Neuron (in vitro differentiated cells): ENCODE measurements at regions not wholly inside any gene's neighbourhood (a gene's known extent, or its start where the extent isn't known, plus 50 kb on each side); places are given as distances from the start of the nearest gene placed in this dataset.

Experiments used
- H2AFZ ChIP-seq: one replicate; pipeline ENCODE4 v1.6.1; 2013; ENCODE audit warnings: low read depth, mild to moderate bottlenecking, inconsistent platforms, low read length, moderate library complexity
- H3K27me3 ChIP-seq: one replicate; pipeline ENCODE4 v1.6.1; 2013; ENCODE audit warnings: low read length; ENCODE audit not compliant: insufficient read depth
- H3K36me3 ChIP-seq: one replicate; pipeline ENCODE4 v1.6.1; 2013; ENCODE audit warnings: low read length; ENCODE audit not compliant: insufficient read depth
- H3K4me1 ChIP-seq: one replicate; pipeline ENCODE4 v1.6.1; 2013; ENCODE audit warnings: low read length; ENCODE audit not compliant: insufficient read depth
- H3K4me3 ChIP-seq: 2 replicates; pipeline ENCODE4 v1.5.1; 2013; ENCODE audit warnings: mild to moderate bottlenecking, low read length, moderate library complexity
- H3K9me3 ChIP-seq: one replicate; pipeline ENCODE4 v1.6.1; 2013; ENCODE audit warnings: low read length

DNA sequence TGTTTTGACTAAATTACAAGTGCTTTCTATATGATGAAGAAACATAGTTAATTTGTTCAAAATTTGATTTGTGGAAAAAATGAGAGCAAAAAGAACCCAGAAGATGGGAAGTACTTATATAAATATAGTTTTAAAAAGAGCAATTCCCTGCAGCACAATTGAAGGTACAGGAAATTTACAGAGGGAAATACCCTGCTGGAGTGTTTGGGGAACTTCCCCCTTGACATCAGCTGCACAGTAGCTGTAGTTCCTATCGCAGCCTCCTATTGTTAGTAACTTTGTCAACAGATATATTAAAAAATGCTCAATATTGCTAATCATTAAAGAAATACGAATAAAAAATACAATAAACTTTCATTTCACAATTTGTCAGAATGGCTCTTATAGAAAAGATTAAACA, 1118.8 kb upstream of the ZEB2 start:
- Histone ChIP-seq H3K4me1 (no peaks in the 10 kb centered on the region), H3K4me3 (no peak overlapping the region), H3K9me3 (no peaks in the 10 kb centered on the region), H3K36me3 (no peaks in the 10 kb centered on the region), H2AFZ (no peak overlapping the region), H3K27me3 (no peaks in the 10 kb centered on the region)

DNA sequence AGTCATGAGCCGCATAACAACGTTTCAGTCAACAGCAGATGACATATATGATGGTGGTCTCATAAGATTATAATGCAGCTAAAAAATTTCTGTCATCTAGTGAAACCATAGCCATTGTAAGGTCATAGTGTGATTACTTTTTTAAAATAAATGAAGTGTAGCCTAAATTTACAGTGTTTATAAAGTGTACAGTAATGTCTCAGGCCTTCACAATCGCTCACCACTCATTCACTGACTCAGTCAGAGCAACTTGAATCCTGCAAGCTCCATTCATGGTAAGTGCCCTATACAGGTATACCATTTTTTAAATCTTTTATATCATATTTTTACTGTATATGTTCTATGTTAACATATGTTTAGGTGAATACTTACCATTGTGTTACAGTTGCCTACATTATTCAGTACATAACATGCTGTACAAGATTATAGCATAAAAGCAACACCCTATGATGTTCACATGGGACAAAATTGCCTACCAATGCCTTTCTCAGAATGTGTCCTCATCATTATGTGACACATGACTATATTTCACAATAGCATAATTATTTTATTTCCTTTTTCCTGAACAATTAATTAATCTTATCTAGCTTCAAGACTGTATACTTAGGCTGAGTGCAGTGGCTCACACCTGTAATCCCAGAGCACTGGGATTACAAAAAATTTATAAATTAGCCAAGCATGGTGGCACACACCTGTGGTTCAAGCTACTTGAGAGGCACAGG, 1115.9 kb upstream of the ZEB2 start:
- no peak overlapping the region for H3K4me3 ChIP-seq
- H3K36me3 ChIP-seq, result no peaks in the 10 kb centered on the region
- no peak overlapping the region for H2AFZ ChIP-seq
- no peaks in the 10 kb centered on the region for H3K27me3 ChIP-seq
- H3K9me3 ChIP-seq, result no peaks in the 10 kb centered on the region
- H3K4me1 ChIP-seq, result no peaks in the 10 kb centered on the region

DNA sequence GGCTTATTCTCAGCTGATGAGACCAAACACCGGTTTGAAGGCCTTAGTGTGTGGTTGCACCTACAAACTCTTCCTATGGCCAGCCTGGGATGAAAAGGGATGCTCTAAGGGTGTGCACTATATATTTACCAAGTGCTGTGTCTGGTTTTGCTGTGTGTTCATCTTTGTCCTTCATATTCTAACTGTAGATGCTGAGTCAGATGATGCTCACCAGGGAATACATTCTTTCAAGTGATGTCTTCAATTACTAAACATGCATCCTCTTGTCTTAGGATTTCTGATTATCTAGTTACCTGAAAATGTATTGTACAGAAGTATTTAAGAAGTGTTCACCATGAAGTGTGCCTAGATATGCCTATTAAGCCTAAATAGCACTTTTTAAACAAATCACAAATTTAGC, 1111.6 kb upstream of the ZEB2 start:
- Histone ChIP-seq H2AFZ (no peak overlapping the region), H3K4me3 (no peak overlapping the region), H3K4me1 (no peaks in the 10 kb centered on the region), H3K9me3 (no peaks in the 10 kb centered on the region), H3K36me3 (no peaks in the 10 kb centered on the region), H3K27me3 (no peaks in the 10 kb centered on the region)

DNA sequence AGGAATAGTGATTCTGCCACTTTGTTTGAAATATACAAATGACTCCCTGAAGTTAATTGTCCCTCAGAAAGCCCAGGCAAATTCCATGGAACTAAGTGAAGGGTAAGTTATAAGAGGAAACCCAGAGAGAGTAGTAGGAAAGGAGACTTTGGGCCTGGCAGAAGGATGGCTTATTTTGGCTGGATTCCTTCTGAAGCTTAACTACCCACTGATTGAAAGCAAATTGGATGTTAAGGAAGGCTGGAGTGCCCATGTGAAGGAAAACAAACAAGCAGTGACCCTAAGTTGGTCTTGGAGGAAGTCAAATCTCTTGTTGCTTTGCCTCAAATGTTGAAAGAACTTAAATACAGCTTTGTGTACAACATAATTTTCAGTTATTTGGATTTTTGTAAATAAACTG, 1106.4 kb upstream of the ZEB2 start:
- Histone ChIP-seq H3K36me3 (no peaks in the 10 kb centered on the region), H3K4me1 (no peaks in the 10 kb centered on the region), H3K4me3 (no peak overlapping the region), H3K27me3 (no peaks in the 10 kb centered on the region), H3K9me3 (no peaks in the 10 kb centered on the region), H2AFZ (no peak overlapping the region)

DNA sequence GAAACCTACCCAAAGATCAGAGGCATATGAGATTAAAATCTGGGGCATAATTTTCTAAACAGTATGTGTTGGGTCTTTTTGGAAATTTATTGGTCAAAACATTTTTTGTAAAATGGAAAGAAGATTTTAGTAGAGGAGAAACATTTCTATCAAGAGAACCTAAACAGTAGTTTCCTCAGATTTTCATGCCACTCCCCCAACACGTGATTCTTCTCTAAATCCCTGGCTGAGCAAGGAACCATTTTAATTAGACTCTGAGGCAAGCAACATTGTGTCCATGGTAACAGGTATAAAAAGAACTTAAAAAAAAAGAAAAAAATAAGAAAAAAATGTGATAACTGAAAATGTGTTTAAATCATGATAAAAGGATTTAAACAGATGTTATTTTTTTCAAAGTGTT, 1105.2 kb upstream of the ZEB2 start:
- Histone ChIP-seq H3K36me3 (no peaks in the 10 kb centered on the region), H2AFZ (no peak overlapping the region), H3K27me3 (no peaks in the 10 kb centered on the region), H3K4me3 (no peak overlapping the region), H3K4me1 (no peaks in the 10 kb centered on the region), H3K9me3 (no peaks in the 10 kb centered on the region)

DNA sequence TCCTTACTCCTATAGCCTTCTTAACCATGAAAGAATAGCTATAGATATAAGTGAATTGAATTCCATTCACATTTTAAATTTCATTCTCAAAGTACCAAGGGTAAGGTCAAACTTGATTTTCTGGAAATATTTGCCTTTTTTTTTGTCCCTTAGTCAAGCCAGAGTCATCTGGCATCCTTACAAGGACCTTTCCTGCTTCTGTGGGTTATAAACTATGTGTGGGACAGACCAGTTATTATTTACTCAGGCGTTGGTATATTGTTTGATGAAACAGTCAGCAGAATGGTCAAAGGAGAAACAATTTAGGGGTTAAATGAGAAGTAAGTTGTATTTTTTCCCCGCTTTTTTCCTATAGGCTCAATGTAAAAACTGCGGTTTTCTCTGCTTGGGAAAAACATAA, 1103.2 kb upstream of the ZEB2 start:
- no peaks in the 10 kb centered on the region for H3K36me3 ChIP-seq
- no peaks in the 10 kb centered on the region for H3K9me3 ChIP-seq
- no peaks in the 10 kb centered on the region for H3K27me3 ChIP-seq
- H3K4me1 ChIP-seq, result no peaks in the 10 kb centered on the region
- no peak overlapping the region for H2AFZ ChIP-seq
- no peak overlapping the region for H3K4me3 ChIP-seq

DNA sequence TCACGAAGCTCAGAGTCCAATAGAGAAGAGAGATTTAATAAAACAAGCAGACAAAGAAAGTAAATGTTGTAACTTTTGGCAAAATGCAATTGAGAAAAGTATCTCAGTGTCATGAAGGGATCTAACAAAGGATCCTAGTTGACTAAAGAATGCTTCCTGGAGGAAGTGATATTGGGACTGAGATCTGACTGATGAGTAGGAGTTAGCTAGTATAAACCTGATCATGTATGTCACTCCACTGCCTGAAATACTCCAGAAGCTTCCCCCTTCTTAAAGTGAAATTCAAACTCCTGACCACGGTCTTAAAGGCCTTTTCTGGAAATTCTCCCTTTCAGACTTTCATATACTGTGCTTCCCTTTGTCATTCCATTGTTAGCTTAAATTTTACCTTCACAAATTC, 1102.4 kb upstream of the ZEB2 start:
- Histone ChIP-seq H3K4me1 (no peaks in the 10 kb centered on the region), H3K27me3 (no peaks in the 10 kb centered on the region), H3K9me3 (no peaks in the 10 kb centered on the region), H3K36me3 (no peaks in the 10 kb centered on the region), H3K4me3 (no peak overlapping the region), H2AFZ (no peak overlapping the region)

DNA sequence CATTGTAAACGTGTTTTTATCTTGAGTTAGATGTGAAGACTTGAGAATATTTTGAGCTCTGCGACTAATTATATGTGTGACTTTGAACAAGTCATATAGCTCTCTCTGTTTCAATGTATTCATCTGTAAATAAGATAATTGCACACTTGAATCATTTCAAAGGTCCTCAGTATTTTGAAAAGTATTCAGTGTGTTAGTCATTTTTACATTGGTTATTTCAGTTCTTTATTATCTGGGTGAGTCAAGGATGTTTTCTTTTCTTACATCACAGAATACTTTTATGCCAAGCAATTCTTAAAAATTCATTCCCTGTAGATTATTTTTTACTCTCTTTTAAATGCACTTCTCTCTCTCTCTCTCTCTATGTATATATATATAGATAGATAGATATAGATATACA, 1098.0 kb upstream of the ZEB2 start:
- H2AFZ ChIP-seq, result no peak overlapping the region
- no peaks in the 10 kb centered on the region for H3K4me1 ChIP-seq
- H3K36me3 ChIP-seq, result no peaks in the 10 kb centered on the region
- no peak overlapping the region for H3K4me3 ChIP-seq
- H3K9me3 ChIP-seq, result no peaks in the 10 kb centered on the region
- no peaks in the 10 kb centered on the region for H3K27me3 ChIP-seq

DNA sequence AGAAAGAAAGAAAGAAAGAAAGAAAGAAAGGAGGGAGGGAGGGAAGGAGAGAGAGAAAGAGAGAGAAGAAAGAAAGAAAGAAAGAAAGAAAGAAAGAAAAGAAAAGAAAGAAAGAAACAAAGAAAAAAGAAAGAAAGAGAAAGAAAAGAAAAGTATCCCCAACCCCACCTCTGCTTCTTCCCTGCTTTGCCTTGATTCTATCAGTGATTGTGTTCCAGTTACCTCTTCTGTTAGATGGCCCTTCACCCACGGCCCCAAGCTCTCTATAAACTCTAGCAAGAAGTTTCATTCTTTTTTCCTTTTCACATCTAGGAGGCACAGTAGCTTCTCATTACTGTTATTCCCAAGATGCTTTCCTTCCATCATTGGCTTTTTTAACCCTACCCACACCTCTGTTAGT, 1097.5 kb upstream of the ZEB2 start:
- Histone ChIP-seq H3K27me3 (no peaks in the 10 kb centered on the region), H3K4me1 (no peaks in the 10 kb centered on the region), H3K36me3 (no peaks in the 10 kb centered on the region), H3K4me3 (no peak overlapping the region), H3K9me3 (no peaks in the 10 kb centered on the region), H2AFZ (no peak overlapping the region)

DNA sequence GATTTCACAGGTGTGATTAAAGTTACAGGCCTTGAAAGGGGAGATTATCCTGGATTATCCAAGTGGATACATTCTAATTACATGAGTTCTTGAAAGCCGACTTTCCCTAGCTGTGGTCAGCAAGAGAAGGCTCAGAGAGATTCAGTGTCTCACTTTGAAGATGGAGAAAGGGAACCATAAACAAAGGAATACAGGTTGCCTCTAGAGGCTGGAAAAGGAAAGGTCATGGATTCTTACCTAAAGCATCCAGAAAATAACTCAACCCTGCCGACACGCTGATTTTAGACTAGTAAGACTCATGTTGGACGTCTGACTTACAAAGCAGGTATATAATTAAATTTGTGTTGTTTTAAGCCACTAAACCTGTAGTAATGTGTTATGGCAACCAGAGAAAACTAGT, 1095.7 kb upstream of the ZEB2 start:
- Histone ChIP-seq H2AFZ (no peak overlapping the region), H3K4me1 (no peaks in the 10 kb centered on the region), H3K36me3 (no peaks in the 10 kb centered on the region), H3K4me3 (no peak overlapping the region), H3K27me3 (no peaks in the 10 kb centered on the region), H3K9me3 (no peaks in the 10 kb centered on the region)

DNA sequence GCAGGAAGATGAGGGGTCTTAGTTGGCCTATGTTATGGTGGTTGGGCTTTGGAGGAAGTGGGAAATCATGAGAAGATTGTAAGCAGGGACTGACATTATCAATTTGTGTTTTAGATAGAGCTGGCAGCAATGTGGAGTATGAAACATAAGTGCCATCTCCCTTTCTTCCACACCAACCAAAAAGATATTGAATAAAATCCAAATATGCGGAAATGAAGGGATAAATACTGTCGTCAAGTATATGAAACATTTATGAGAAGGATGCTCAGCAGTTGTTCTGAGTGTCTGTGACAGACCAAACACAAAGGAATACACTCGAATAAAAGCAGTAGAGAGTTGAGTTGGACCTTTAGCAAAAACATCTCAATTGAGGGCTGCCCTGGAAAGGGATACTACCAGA, 1090.0 kb upstream of the ZEB2 start:
- H3K36me3 ChIP-seq, result no peaks in the 10 kb centered on the region
- no peak overlapping the region for H2AFZ ChIP-seq
- H3K27me3 ChIP-seq, result no peaks in the 10 kb centered on the region
- no peak overlapping the region for H3K4me3 ChIP-seq
- H3K4me1 ChIP-seq, result no peaks in the 10 kb centered on the region
- H3K9me3 ChIP-seq, result no peaks in the 10 kb centered on the region

DNA sequence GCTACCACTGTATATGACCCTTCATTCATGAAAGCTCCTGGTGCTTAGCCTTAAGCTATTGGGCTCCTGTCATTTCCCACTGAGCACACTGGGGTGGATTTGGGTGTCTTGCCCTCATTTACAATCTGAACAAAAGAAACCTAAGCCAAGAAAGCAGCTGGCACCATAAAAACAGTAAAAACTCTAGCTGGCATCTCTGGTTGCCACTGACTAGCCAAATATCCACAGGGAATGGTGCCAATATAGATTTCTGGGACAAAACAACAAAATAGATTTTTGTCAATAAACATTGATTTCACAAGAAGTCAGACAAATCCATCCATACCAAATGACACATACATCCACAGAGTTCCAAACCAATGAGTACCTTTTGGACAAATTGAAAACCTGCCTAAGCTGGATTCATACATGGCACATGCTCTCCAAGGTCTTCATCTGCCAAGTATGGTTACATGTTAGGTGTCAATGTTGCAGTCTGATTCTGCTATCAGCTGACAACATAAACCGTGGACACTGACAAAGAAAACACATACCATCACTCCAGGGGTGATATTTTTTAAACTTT, 1081.5 kb upstream of the ZEB2 start:
- no peaks in the 10 kb centered on the region for H3K4me1 ChIP-seq
- H3K4me3 ChIP-seq, result no peak overlapping the region
- H3K9me3 ChIP-seq, result no peaks in the 10 kb centered on the region
- no peaks in the 10 kb centered on the region for H3K27me3 ChIP-seq
- no peak overlapping the region for H2AFZ ChIP-seq
- H3K36me3 ChIP-seq, result no peaks in the 10 kb centered on the region

DNA sequence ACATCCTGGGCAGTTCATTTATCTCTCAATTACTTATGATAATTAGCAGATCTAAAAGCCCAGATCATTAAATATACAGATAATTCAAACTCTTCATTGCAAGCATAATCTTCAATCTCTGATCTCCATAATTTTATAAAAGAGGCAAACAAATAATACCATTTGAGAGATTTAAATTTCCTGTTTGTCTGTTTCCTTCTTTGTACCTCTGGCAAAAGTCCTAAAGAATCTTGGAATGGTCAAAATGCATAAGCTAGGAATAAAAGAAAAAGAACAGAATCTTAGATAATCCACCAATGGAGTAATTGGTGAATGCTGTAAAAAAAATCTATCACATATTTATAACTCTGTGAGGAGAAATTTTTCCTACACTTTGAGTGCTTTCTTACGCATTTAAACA, 1080.9 kb upstream of the ZEB2 start:
- no peaks in the 10 kb centered on the region for H3K27me3 ChIP-seq
- H2AFZ ChIP-seq, result no peak overlapping the region
- H3K4me1 ChIP-seq, result no peaks in the 10 kb centered on the region
- no peaks in the 10 kb centered on the region for H3K36me3 ChIP-seq
- no peaks in the 10 kb centered on the region for H3K9me3 ChIP-seq
- H3K4me3 ChIP-seq, result no peak overlapping the region

DNA sequence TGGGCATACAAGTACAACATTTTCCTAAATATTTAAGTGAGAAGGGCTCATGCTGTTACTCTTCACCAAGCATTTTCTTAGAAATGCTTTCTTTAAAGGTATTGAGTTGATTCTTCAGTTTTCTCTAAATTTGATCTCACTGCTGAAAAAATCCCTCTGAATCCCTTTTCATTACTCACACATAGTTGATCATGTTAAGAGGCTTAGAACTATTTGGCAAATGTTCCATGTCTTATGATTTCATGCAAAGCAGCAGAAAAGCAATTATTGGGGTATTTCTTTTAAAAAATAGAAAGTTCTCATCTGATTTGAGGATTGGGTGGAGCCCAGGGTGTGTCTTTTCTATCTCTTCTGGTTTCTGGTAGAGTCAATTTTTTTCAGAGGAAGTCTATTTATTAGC, 1079.8 kb upstream of the ZEB2 start:
- no peaks in the 10 kb centered on the region for H3K36me3 ChIP-seq
- no peak overlapping the region for H2AFZ ChIP-seq
- no peaks in the 10 kb centered on the region for H3K9me3 ChIP-seq
- H3K4me1 ChIP-seq, result no peaks in the 10 kb centered on the region
- H3K4me3 ChIP-seq, result no peak overlapping the region
- no peaks in the 10 kb centered on the region for H3K27me3 ChIP-seq
